Adipocyte (in vitro differentiated cells): ENCODE measurements at regions not wholly inside any gene's neighbourhood (a gene's known extent, or its start where the extent isn't known, plus 50 kb on each side); places are given as distances from the start of the nearest gene placed in this dataset.

Source experiments
- DNase-seq: peaks from one replicate; pipeline ENCODE4 v3.0.0-alpha.2; 2015; ENCODE audit warnings: low read depth
- H3K27me3 ChIP-seq: replicated peaks from 2 replicates; pipeline ENCODE4 v1.7.0; 2013; ENCODE audit warnings: mild to moderate bottlenecking, low read length, moderate library complexity; ENCODE audit not compliant: control insufficient read depth, insufficient read depth
- H3K36me3 ChIP-seq: 2 replicates; pipeline ENCODE4 v1.7.0; 2013; ENCODE audit warnings: low read length, mild to moderate bottlenecking, moderate library complexity; ENCODE audit not compliant: control insufficient read depth, insufficient read depth, severe bottlenecking
- H3K4me1 ChIP-seq: 2 replicates; pipeline ENCODE4 v1.7.0; 2013; ENCODE audit warnings: mild to moderate bottlenecking, low read length, moderate library complexity; ENCODE audit not compliant: control insufficient read depth, insufficient read depth
- H3K4me3 ChIP-seq: 2 replicates; pipeline ENCODE4 v1.7.0; 2013; ENCODE audit warnings: mild to moderate bottlenecking, low read length, moderate library complexity
- H3K9ac ChIP-seq: 2 replicates; pipeline ENCODE4 v1.7.0; 2013; ENCODE audit warnings: mild to moderate bottlenecking, low read length, moderate library complexity
- H3K9me3 ChIP-seq: 2 replicates; pipeline ENCODE4 v1.7.0; 2013; ENCODE audit warnings: mild to moderate bottlenecking, low read length, moderate library complexity; ENCODE audit not compliant: control insufficient read depth

GRCh38 chr12:105698075-105698474, 367.6 kb downstream of the C12orf75 start:
- Histone ChIP-seq H3K4me1 (no peaks in the 10 kb centered on the region), H3K36me3 (no peaks in the 10 kb centered on the region), H3K27me3 (peaks cover 15% of the 10 kb centered on the region), H3K9ac (no peak overlapping the region), H3K4me3 (no peak overlapping the region), H3K9me3 (no peaks in the 10 kb centered on the region)
- DNase-seq: no peak

- H3K27me3 ChIP-seq: peaks cover 21% of the 10 kb centered on the region
- no peak overlapping the region for H3K9ac ChIP-seq
- no peak for DNase-seq
- H3K36me3 ChIP-seq: no peaks in the 10 kb centered on the region
- no peaks in the 10 kb centered on the region for H3K9me3 ChIP-seq
- no peak overlapping the region for H3K4me3 ChIP-seq
- no peaks in the 10 kb centered on the region for H3K4me1 ChIP-seq
Observed at GRCh38 chr12:105699209-105699608, 368.7 kb downstream of the C12orf75 start.

- Histone ChIP-seq H3K36me3 (no peaks in the 10 kb centered on the region), H3K4me3 (no peak overlapping the region), H3K4me1 (no peaks in the 10 kb centered on the region), H3K9ac (no peak overlapping the region), H3K9me3 (no peaks in the 10 kb centered on the region), H3K27me3 (peaks cover 25% of the 10 kb centered on the region)
- DNase-seq: no peak
Observed at GRCh38 chr12:105704787-105705186, 374.3 kb downstream of the C12orf75 start.

GRCh38 chr12:105705235-105705634, 374.7 kb downstream of the C12orf75 start:
- H3K9ac ChIP-seq: no peak overlapping the region

GRCh38 chr12:105705765-105706164, 375.3 kb downstream of the C12orf75 start:
- DNase-seq: peak; percentile 79
- Histone ChIP-seq H3K4me1 (no peaks in the 10 kb centered on the region), H3K36me3 (no peaks in the 10 kb centered on the region), H3K9me3 (no peaks in the 10 kb centered on the region), H3K9ac (no peak overlapping the region), H3K4me3 (no peak overlapping the region), H3K27me3 (peaks cover 25% of the 10 kb centered on the region)

More at GRCh38 chr12:105705235-105705634, 374.7 kb downstream of the C12orf75 start:
- DNase-seq: no peak
- no peaks in the 10 kb centered on the region for H3K4me1 ChIP-seq
- no peak overlapping the region for H3K4me3 ChIP-seq
- no peaks in the 10 kb centered on the region for H3K9me3 ChIP-seq
- H3K36me3 ChIP-seq: no peaks in the 10 kb centered on the region
- H3K27me3 ChIP-seq: peaks cover 25% of the 10 kb centered on the region

GRCh38 chr12:105706321-105706972, 376.0 kb downstream of the C12orf75 start:
- peak; percentile 63 for DNase-seq
- H3K9me3 ChIP-seq: no peaks in the 10 kb centered on the region
- H3K9ac ChIP-seq: no peak overlapping the region
- peaks cover 28% of the 10 kb centered on the region for H3K27me3 ChIP-seq
- no peaks in the 10 kb centered on the region for H3K36me3 ChIP-seq
- no peak overlapping the region for H3K4me3 ChIP-seq
- no peaks in the 10 kb centered on the region for H3K4me1 ChIP-seq

GRCh38 chr12:105706973-105707334, 376.5 kb downstream of the C12orf75 start:
- no peak overlapping the region for H3K4me3 ChIP-seq
- no peaks in the 10 kb centered on the region for H3K36me3 ChIP-seq
- DNase-seq: peak; percentile 7
- peaks cover 25% of the 10 kb centered on the region for H3K27me3 ChIP-seq
- H3K4me1 ChIP-seq: no peaks in the 10 kb centered on the region
- H3K9ac ChIP-seq: no peak overlapping the region
- H3K9me3 ChIP-seq: no peaks in the 10 kb centered on the region

- DNase-seq: peak; percentile 7
- Histone ChIP-seq H3K4me1 (no peaks in the 10 kb centered on the region), H3K27me3 (peaks cover 22% of the 10 kb centered on the region), H3K4me3 (no peak overlapping the region), H3K9ac (no peak overlapping the region), H3K36me3 (no peaks in the 10 kb centered on the region), H3K9me3 (no peaks in the 10 kb centered on the region)
Observed at GRCh38 chr12:105713606-105714305, 383.3 kb downstream of the C12orf75 start.

GRCh38 chr12:105716621-105717020, 386.1 kb downstream of the C12orf75 start:
- Histone ChIP-seq H3K9ac (no peak overlapping the region), H3K36me3 (no peaks in the 10 kb centered on the region), H3K4me1 (no peaks in the 10 kb centered on the region), H3K9me3 (no peaks in the 10 kb centered on the region), H3K4me3 (no peak overlapping the region), H3K27me3 (peaks cover 18% of the 10 kb centered on the region)
- DNase-seq: no peak

- peaks cover 7% of the 10 kb centered on the region for H3K4me1 ChIP-seq
- H3K9ac ChIP-seq: no peak overlapping the region
- DNase-seq: peak; percentile 43
Observed at GRCh38 chr12:105721051-105721825, 390.7 kb downstream of the C12orf75 start.

GRCh38 chr12:105721891-105722290, 391.4 kb downstream of the C12orf75 start:
- H3K4me1 ChIP-seq: peaks cover 7% of the 10 kb centered on the region
- H3K36me3 ChIP-seq: no peaks in the 10 kb centered on the region
- H3K9ac ChIP-seq: no peak overlapping the region
- H3K4me3 ChIP-seq: no peak overlapping the region
- no peak for DNase-seq
- H3K27me3 ChIP-seq: peaks cover 5% of the 10 kb centered on the region
- no peaks in the 10 kb centered on the region for H3K9me3 ChIP-seq

More at GRCh38 chr12:105721051-105721825, 390.7 kb downstream of the C12orf75 start:
- Histone ChIP-seq H3K9me3 (no peaks in the 10 kb centered on the region), H3K36me3 (no peaks in the 10 kb centered on the region), H3K27me3 (peaks cover 11% of the 10 kb centered on the region), H3K4me3 (no peak overlapping the region)
